ENCODE measurements at regions not wholly inside any gene's neighbourhood (a gene's known extent, or its start where the extent isn't known, plus 50 kb on each side); places are given as distances from the start of the nearest gene placed in this dataset.

DNA sequence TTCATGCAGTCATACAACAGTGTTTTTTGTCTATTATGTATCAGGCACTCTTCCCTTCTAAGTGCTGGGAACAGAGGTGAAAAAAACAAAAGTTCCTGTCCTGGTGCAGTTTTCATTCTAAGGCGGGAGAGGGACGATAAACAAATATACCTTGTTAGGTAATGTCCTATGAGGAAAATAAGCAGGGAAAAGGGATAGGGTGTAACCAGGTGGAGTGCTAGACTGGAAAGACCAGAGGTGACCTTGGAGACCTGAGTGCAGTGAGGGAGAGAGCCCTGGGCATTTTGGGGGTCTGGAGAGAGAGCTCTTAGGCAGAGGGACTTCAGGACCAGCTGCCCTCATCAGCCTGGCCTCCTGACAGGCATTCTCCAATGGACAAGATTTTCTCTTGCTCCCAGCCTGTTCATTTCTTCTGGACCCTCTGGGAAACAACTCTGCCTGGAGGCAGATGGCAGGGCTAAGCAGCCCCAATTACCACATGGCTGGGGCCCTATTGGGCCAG is 97.2 kb upstream of the TJP1 start:
- H3K36me3 ChIP-seq (ENCODE audit: low read depth): no peaks in the 10 kb centered on the region
- intact Hi-C loops (cut with micrococcal nuclease; ENCODE audit: unreplicated experiment): no loop called here
- no peaks in the 10 kb centered on the region for H3K9me3 ChIP-seq (ENCODE audit: insufficient read depth, low read depth)
- ChIA-PET POLR2A (ENCODE audit: unreplicated experiment) (no interaction called here), CTCF (no interaction called here)
- H3K4me3 ChIP-seq: no peak overlapping the region
- TF ChIP-seq, protein P1, sequence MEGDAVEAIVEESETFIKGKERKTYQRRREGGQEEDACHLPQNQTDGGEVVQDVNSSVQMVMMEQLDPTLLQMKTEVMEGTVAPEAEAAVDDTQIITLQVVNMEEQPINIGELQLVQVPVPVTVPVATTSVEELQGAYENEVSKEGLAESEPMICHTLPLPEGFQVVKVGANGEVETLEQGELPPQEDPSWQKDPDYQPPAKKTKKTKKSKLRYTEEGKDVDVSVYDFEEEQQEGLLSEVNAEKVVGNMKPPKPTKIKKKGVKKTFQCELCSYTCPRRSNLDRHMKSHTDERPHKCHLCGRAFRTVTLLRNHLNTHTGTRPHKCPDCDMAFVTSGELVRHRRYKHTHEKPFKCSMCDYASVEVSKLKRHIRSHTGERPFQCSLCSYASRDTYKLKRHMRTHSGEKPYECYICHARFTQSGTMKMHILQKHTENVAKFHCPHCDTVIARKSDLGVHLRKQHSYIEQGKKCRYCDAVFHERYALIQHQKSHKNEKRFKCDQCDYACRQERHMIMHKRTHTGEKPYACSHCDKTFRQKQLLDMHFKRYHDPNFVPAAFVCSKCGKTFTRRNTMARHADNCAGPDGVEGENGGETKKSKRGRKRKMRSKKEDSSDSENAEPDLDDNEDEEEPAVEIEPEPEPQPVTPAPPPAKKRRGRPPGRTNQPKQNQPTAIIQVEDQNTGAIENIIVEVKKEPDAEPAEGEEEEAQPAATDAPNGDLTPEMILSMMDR (conservative IDR thresholded peaks at IDR 0.05): no peak
- no peak for TF ChIP-seq EZH2 (IDR thresholded peaks at IDR 0.05; ENCODE audit: low read depth)
- H3K4me1 ChIP-seq (replicated peaks; ENCODE audit: insufficient read depth): peaks cover 66% of the 10 kb centered on the region
- H4K20me1 ChIP-seq (ENCODE audit: insufficient read depth): no peaks in the 10 kb centered on the region
- H3K4me2 ChIP-seq: peak overlapping the region; percentile 89
- H3K79me2 ChIP-seq (ENCODE audit: low read depth): no peaks in the 10 kb centered on the region
- H2AFZ ChIP-seq: no peak overlapping the region
- BruUV-seq (replicated peaks): no TSS peak
- no peak for DNase-seq
- H3K9me2 ChIP-seq (ENCODE audit: insufficient read depth): no peaks in the 10 kb centered on the region
- peaks cover 29% of the 10 kb centered on the region for H3F3A ChIP-seq (ENCODE audit: insufficient read depth, low read depth)
- H3K27ac ChIP-seq: peak overlapping the region; percentile 90; the same call in 1 of the 2 replicates
- H3K27me3 ChIP-seq (ENCODE audit: insufficient read depth, low read depth): no peaks in the 10 kb centered on the region

DNA sequence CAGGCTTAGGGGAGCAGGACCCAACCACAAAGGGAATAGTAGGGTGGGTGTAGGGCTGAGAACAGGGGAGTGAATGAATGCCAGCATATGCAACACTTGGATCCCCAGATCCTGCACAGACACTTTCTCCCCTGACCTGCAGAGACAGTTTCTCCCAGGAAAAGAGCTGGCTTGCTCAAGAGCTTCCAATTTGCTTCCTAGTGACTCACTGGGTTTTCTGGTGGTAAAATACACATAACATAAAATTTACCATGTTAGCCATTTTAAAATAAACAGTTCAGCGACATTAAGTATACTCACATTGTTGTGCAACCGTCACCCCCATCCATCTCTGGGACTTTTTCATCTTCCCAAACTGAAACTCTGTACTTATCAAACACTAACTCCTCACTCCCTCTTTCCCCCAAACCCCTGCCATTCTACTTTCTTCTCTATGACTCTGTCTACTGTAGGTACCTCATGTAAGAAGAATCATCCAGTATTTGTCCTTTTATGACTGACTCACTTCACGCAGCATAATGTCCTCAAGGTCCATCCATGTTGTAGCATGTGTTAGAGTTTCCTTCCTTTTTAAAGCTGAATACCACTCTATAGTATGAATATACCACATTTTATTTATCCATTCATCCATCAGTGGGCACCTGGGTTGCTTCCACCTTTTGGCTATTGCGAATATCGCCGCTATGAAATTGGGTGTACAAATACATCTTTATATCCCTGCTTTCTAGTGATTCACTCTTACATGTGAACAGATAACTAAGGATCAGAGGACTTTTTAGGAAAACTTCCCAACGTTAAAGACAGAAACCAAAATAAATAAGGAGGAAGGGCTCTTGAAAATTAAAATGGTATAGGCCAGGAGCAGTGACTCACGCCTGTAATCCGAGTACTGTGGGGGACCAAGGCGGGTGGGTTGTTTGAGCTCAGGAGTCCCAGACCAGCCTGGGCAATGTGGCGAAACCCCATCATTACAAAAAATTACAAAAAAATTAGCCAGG is 95.6 kb upstream of the TJP1 start:
- intact Hi-C loops (cut with micrococcal nuclease; ENCODE audit: unreplicated experiment): no loop called here
- Histone ChIP-seq H3K27me3 (ENCODE audit: insufficient read depth, low read depth) (no peaks in the 10 kb centered on the region), H3K4me2 (no peak overlapping the region), H3K27ac (no peak overlapping the region), H2AFZ (no peak overlapping the region), H3K4me1 (replicated peaks; ENCODE audit: insufficient read depth) (peaks cover 50% of the 10 kb centered on the region), H3K9me3 (ENCODE audit: insufficient read depth, low read depth) (no peaks in the 10 kb centered on the region), H3K9me2 (ENCODE audit: insufficient read depth) (no peaks in the 10 kb centered on the region), H3F3A (ENCODE audit: insufficient read depth, low read depth) (peaks cover 21% of the 10 kb centered on the region), H3K4me3 (no peak overlapping the region), H3K79me2 (ENCODE audit: low read depth) (no peaks in the 10 kb centered on the region), H4K20me1 (ENCODE audit: insufficient read depth) (no peaks in the 10 kb centered on the region), H3K36me3 (ENCODE audit: low read depth) (no peaks in the 10 kb centered on the region)
- TF ChIP-seq, protein P1 (conservative IDR thresholded peaks at IDR 0.05): no peak
- TF ChIP-seq EZH2 (IDR thresholded peaks at IDR 0.05; ENCODE audit: low read depth): no peak
- no peak for DNase-seq
- BruUV-seq (replicated peaks): no TSS peak
- CTCF ChIA-PET: no interaction called here
- POLR2A ChIA-PET (ENCODE audit: unreplicated experiment): no interaction called here

DNA sequence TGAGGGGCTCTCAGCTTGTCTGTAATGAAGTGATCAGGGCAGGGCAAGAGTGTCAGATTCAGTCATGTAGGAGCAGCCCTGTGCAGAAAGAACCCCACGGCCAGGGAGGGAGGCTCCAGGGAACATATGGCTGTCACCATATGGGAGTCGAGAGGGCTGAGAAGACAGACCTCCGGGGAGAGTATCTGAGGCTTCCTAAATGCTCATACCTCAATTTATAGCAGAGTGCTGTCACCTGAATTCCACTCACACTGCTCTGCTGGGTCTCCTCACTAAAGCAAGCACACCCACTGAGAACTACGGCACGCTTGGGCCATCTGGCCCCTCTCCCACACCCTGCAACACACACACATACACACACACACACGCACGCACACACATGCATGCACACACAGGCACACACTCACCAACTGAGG is 92.3 kb upstream of the TJP1 start:
- TF ChIP-seq EZH2 (IDR thresholded peaks at IDR 0.05; ENCODE audit: low read depth): no peak
- TF ChIP-seq, protein P1 (conservative IDR thresholded peaks at IDR 0.05): no peak
- POLR2A ChIA-PET (ENCODE audit: unreplicated experiment): no interaction called here
- no peak for DNase-seq
- H3K27me3 ChIP-seq (ENCODE audit: insufficient read depth, low read depth): no peaks in the 10 kb centered on the region
- CTCF ChIA-PET: no interaction called here
- no peak overlapping the region for H3K4me3 ChIP-seq
- H3K4me2 ChIP-seq: no peak overlapping the region
- no peak overlapping the region for H2AFZ ChIP-seq
- H3K9me2 ChIP-seq (ENCODE audit: insufficient read depth): no peaks in the 10 kb centered on the region
- BruUV-seq (replicated peaks): no TSS peak
- no peak overlapping the region for H3K27ac ChIP-seq
- peaks cover 17% of the 10 kb centered on the region for H3K4me1 ChIP-seq (replicated peaks; ENCODE audit: insufficient read depth)
- no peaks in the 10 kb centered on the region for H3K36me3 ChIP-seq (ENCODE audit: low read depth)
- H3F3A ChIP-seq (ENCODE audit: insufficient read depth, low read depth): no peaks in the 10 kb centered on the region
- intact Hi-C loops (cut with micrococcal nuclease; ENCODE audit: unreplicated experiment): no loop called here
- H4K20me1 ChIP-seq (ENCODE audit: insufficient read depth): no peaks in the 10 kb centered on the region
- H3K9me3 ChIP-seq (ENCODE audit: insufficient read depth, low read depth): no peaks in the 10 kb centered on the region
- H3K79me2 ChIP-seq (ENCODE audit: low read depth): no peaks in the 10 kb centered on the region
